ENCODE measurements at regions not wholly inside any gene's neighbourhood (a gene's known extent, or its start where the extent isn't known, plus 50 kb on each side); places are given as distances from the start of the nearest gene placed in this dataset.
"Not testable (repeated sequence)": the region's sequence is repeated elsewhere in the genome, so short reads cannot be mapped to it uniquely, and the experiment has no call there.

- not testable (repeated sequence) for DNase-seq
Measured at GRCh38 chr7:96829121-96829520, 119.5 kb upstream of the SEM1 start.

GRCh38 chr7:96831446-96831845 is 121.8 kb upstream of the SEM1 start:
- DNase-seq, result no peak

GRCh38 chr7:96832092-96832662 is 122.5 kb upstream of the SEM1 start:
- DNase-seq, result peak; percentile 8

- DNase-seq, result no peak
Measured at GRCh38 chr7:96833676-96834453, 124.2 kb upstream of the SEM1 start.

GRCh38 chr7:96836456-96836855 is 126.8 kb upstream of the SEM1 start:
- DNase-seq, result no peak

- no peak for DNase-seq
Measured at GRCh38 chr7:96837593-96837992, 127.9 kb upstream of the SEM1 start.

- no peak for DNase-seq
Measured at GRCh38 chr7:96838481-96838880, 128.8 kb upstream of the SEM1 start.

- DNase-seq, result no peak
Measured at GRCh38 chr7:96855139-96855538, 145.5 kb upstream of the SEM1 start.

- DNase-seq, result no peak
Measured at GRCh38 chr7:96855691-96856090, 146.0 kb upstream of the SEM1 start.

GRCh38 chr7:96869538-96869937 is 135.8 kb upstream of the DLX6 start:
- DNase-seq, result no peak

GRCh38 chr7:96870185-96870584 is 135.2 kb upstream of the DLX6 start:
- no peak for DNase-seq

- DNase-seq, result no peak
Measured at GRCh38 chr7:96870934-96871333, 134.4 kb upstream of the DLX6 start.

GRCh38 chr7:96887426-96887825 is 117.9 kb upstream of the DLX6 start:
- DNase-seq, result no peak

GRCh38 chr7:96899108-96899507 is 106.2 kb upstream of the DLX6 start:
- DNase-seq, result no peak

- no peak for DNase-seq
Measured at GRCh38 chr7:96901822-96902445, 103.4 kb upstream of the DLX6 start.

GRCh38 chr7:96903906-96904305 is 101.4 kb upstream of the DLX6 start:
- no peak for DNase-seq

- DNase-seq, result no peak
Measured at GRCh38 chr7:96910486-96910885, 94.9 kb upstream of the DLX6 start.

- no peak for DNase-seq
Measured at GRCh38 chr7:96915029-96915428, 90.3 kb upstream of the DLX6 start.

GRCh38 chr7:96920064-96920463 is 85.3 kb upstream of the DLX6 start:
- no peak for DNase-seq

GRCh38 chr7:96920713-96921112 is 84.6 kb upstream of the DLX6 start:
- DNase-seq, result no peak

GRCh38 chr7:96921231-96921630 is 84.1 kb upstream of the DLX6 start:
- DNase-seq, result no peak

- DNase-seq, result no peak
Measured at GRCh38 chr7:96921771-96922170, 83.6 kb upstream of the DLX6 start.

GRCh38 chr7:96923345-96923744 is 82.0 kb upstream of the DLX6 start:
- DNase-seq, result not testable (repeated sequence)

- DNase-seq, result no peak
Measured at GRCh38 chr7:96927131-96927530, 78.2 kb upstream of the DLX6 start.

Measured in tongue (tissue), 1 donor.